Spleen (tissue), 11 donors: ENCODE measurements at regions not wholly inside any gene's neighbourhood (a gene's known extent, or its start where the extent isn't known, plus 50 kb on each side); places are given as distances from the start of the nearest gene placed in this dataset.

ENCODE experiments used
- DNase-seq: peaks from one replicate; pipeline ENCODE4 v3.0.0-alpha.2; 2020
- H3K27ac ChIP-seq, 8 donors: fragments of 200-600 bp; sonication (generic) in 7 of 8; 1 replicate in 4 of 8; 2 replicates in 4 of 8; pipeline versions ENCODE4 v1.5.0 to v1.8.0; 2016 to 2021; ENCODE audit warnings: inconsistent platforms in 4 of 8, mild to moderate bottlenecking in 4 of 8, moderate library complexity in 1 of 8
- H3K27me3 ChIP-seq, 7 donors: fragments of 200-600 bp; sonication (generic) in 6 of 7; replicated peaks in 1 of 7; 1 replicate in 4 of 7; 2 replicates in 3 of 7; pipeline versions ENCODE4 v1.5.0 to v1.8.0; 2016 to 2021; ENCODE audit warnings: inconsistent platforms in 3 of 7, mild to moderate bottlenecking in 1 of 7
- H3K36me3 ChIP-seq, 6 donors: fragments of 200-600 bp; sonication (generic) in 5 of 6; 1 replicate in 4 of 6; 2 replicates in 2 of 6; pipeline versions ENCODE4 v1.5.0 to v1.8.0; 2016 to 2021; ENCODE audit warnings: inconsistent platforms in 2 of 6
- H3K4me1 ChIP-seq, 6 donors: fragments of 200-600 bp; sonication (generic) in 5 of 6; 1 replicate in 3 of 6; 2 replicates in 3 of 6; pipeline versions ENCODE4 v1.5.0 to v1.8.0; 2016 to 2021; ENCODE audit warnings: inconsistent platforms in 3 of 6
- H3K4me3 ChIP-seq, 8 donors: fragments of 200-600 bp; sonication (generic) in 7 of 8; 1 replicate in 4 of 8; 2 replicates in 4 of 8; pipeline versions ENCODE4 v1.5.0 to v1.8.0; 2016 to 2021; ENCODE audit warnings: inconsistent platforms in 4 of 8, mild to moderate bottlenecking in 4 of 8, moderate library complexity in 2 of 8
- H3K9me3 ChIP-seq, 8 donors: fragments of 200-600 bp; sonication (generic) in 7 of 8; 1 replicate in 4 of 8; 2 replicates in 4 of 8; pipeline versions ENCODE4 v1.5.0 to v1.8.0; 2016 to 2021; ENCODE audit warnings: inconsistent platforms in 4 of 8
- CTCF ChIP-seq, 11 experiments: fragments of 200-600 bp in 7 of 11; fragments of 450-650 bp in 4 of 11; sonication (generic) in 4 of 11; IDR thresholded peaks in 8 of 11; conservative IDR thresholded peaks in 3 of 11; 1 replicate in 7 of 11; 2 replicates in 4 of 11; pipeline versions ENCODE4 v1.4.0 to v1.8.0; 2016 to 2021; ENCODE audit warnings: antibody characterized with exemption in 11 of 11, inconsistent platforms in 4 of 11, mild to moderate bottlenecking in 1 of 11
- POLR2A ChIP-seq, 3 donors: fragments of 450-650 bp; IDR thresholded peaks; one replicate each; pipeline ENCODE4 v1.5.1; 2017; ENCODE audit warnings: antibody characterized with exemption in 3 of 3, mild to moderate bottlenecking in 1 of 3
- POLR2AphosphoS5 ChIP-seq, 3 donors: sonication (generic); formaldehyde crosslinking; IDR thresholded peaks; one replicate each; pipeline ENCODE4 v1.5.1; 2017; ENCODE audit warnings: antibody characterized with exemption in 3 of 3
- WGBS, 5 donors: extraction: QIAGEN DNeasy Blood & Tissue Kit in 3 of 5; methylation state at CpG; one replicate each; pipeline versions ENCODE4 v1.1.5 to v1.1.7; 2013 to 2018; 5-methylcytosine and 5-hydroxymethylcytosine counted together
- intact Hi-C: fragments of 100-400 bp; cut with DNase I; formaldehyde crosslinking; loops from one replicate; pipeline ENCODE4 v1.15.0; 2023; ENCODE audit warnings: low total_unique reads
- donor health status: healthy with polysubstance abuse.
- donor health status: DM: no; HTN: no; CAD: no; lungs with moderate emphysema.
- donor health status: DM: no; HTN: no; CAD: no.
- donor health status: Bipolar disorder and iron deficiency.
- donor health status: healthy.
- donor health status: DM: no; HTN: no; CAD: no.
- donor health status: DM: yes; HTN: yes; CAD: no.

GRCh38 chr10:131448171-131448570 lies 136.7 kb upstream of the TCERG1L start:
- Histone ChIP-seq H3K27me3 (peaks cover 0 to 37% (median 1%) of the 10 kb centered on the region in 7 donors), H3K4me1 (peaks cover 0 to 2% (median 0%) of the 10 kb centered on the region in 6 donors), H3K4me3 (no peak overlapping the region), H3K27ac (no peak overlapping the region), H3K9me3 (no peaks in the 10 kb centered on the region), H3K36me3 (no peaks in the 10 kb centered on the region)
- no peak for TF ChIP-seq CTCF (IDR thresholded peaks at IDR 0.05 in 8 of 11, conservative IDR thresholded peaks at IDR 0.05 in 3 of 11)
- no peak for TF ChIP-seq POLR2A (IDR thresholded peaks at IDR 0.05)
- no peak for TF ChIP-seq POLR2AphosphoS5 (IDR thresholded peaks at IDR 0.05)
- WGBS, 5 donors = 77 to 94% (median 89%) methylated on average over 13 of the region's 13 CpGs
- DNase-seq = no peak
- intact Hi-C loops = no loop called here

- TF ChIP-seq CTCF (IDR thresholded peaks at IDR 0.05 in 8 of 11, conservative IDR thresholded peaks at IDR 0.05 in 3 of 11) (no peak), POLR2A (IDR thresholded peaks at IDR 0.05) (no peak), POLR2AphosphoS5 (IDR thresholded peaks at IDR 0.05) (no peak)
- 87 to 95% (median 91%) methylated on average over 11 to 14 of the region's 14 CpGs for WGBS, 5 donors
- Histone ChIP-seq H3K4me3 (no peak overlapping the region), H3K36me3 (no peaks in the 10 kb centered on the region), H3K9me3 (no peaks in the 10 kb centered on the region), H3K27ac (no peak overlapping the region), H3K27me3 (peaks cover 0 to 37% (median 8%) of the 10 kb centered on the region in 7 donors), H3K4me1 (peaks cover 0 to 9% (median 7%) of the 10 kb centered on the region in 6 donors)
- intact Hi-C loops = no loop called here
- DNase-seq = no peak
Measured at GRCh38 chr10:131448883-131449282, 137.4 kb upstream of the TCERG1L start.

GRCh38 chr10:131450216-131450765 lies 138.8 kb upstream of the TCERG1L start:
- intact Hi-C loops = loop anchor here (10.0 kb wide), 1 partner anchor 335 kb away; no protein-coding TSS in a partner anchor
- H3K27ac ChIP-seq = no peak overlapping the region
- no peak for TF ChIP-seq POLR2A (IDR thresholded peaks at IDR 0.05)
- H3K27me3 ChIP-seq = peaks cover 0 to 46% (median 8%) of the 10 kb centered on the region in 7 donors
- WGBS, 5 donors = 60 to 84% (median 71%) methylated on average over 5 to 7 of the region's 7 CpGs
- no peak for DNase-seq
- H3K36me3 ChIP-seq = no peaks in the 10 kb centered on the region
- peaks cover 0 to 12% (median 9%) of the 10 kb centered on the region in 6 donors for H3K4me1 ChIP-seq
- H3K9me3 ChIP-seq = no peaks in the 10 kb centered on the region
- H3K4me3 ChIP-seq = no peak overlapping the region

GRCh38 chr10:131451407-131452015 lies 140.0 kb upstream of the TCERG1L start:
- Histone ChIP-seq H3K27ac (no peak overlapping the region), H3K4me3 (no peak overlapping the region), H3K4me1 (peaks cover 0 to 12% (median 9%) of the 10 kb centered on the region in 6 donors), H3K27me3 (peaks cover 0 to 46% (median 8%) of the 10 kb centered on the region in 7 donors), H3K9me3 (no peaks in the 10 kb centered on the region), H3K36me3 (no peaks in the 10 kb centered on the region)
- WGBS, 5 donors = 84 to 90% (median 87%) methylated on average over 7 of the region's 7 CpGs
- intact Hi-C loops = loop anchor here (10.0 kb wide), 1 partner anchor 333 kb away; no protein-coding TSS in a partner anchor
- TF ChIP-seq POLR2A (IDR thresholded peaks at IDR 0.05) (no peak), CTCF (IDR thresholded peaks at IDR 0.05 in 8 of 11, conservative IDR thresholded peaks at IDR 0.05 in 3 of 11) (no peak), POLR2AphosphoS5 (IDR thresholded peaks at IDR 0.05) (no peak)
- no peak for DNase-seq
